Muscle of leg (tissue), 3 donors: ENCODE measurements at regions not wholly inside any gene's neighbourhood (a gene's known extent, or its start where the extent isn't known, plus 50 kb on each side); places are given as distances from the start of the nearest gene placed in this dataset.

Experiments used
- DNase-seq: peaks from one replicate; pipeline ENCODE4 v3.0.0; 2013
- H3K27ac ChIP-seq: one replicate; pipeline ENCODE4 v1.5.1; 2013; ENCODE audit warnings: mild to moderate bottlenecking, low read length, control low read depth
- H3K27me3 ChIP-seq: one replicate; pipeline ENCODE4 v1.6.1; 2013; ENCODE audit warnings: low read length; ENCODE audit not compliant: control insufficient read depth, insufficient read depth
- H3K36me3 ChIP-seq: one replicate; pipeline ENCODE4 v1.6.1; 2013; ENCODE audit warnings: low read length; ENCODE audit not compliant: control insufficient read depth, insufficient read depth
- H3K4me1 ChIP-seq: one replicate; pipeline ENCODE4 v1.6.1; 2013; ENCODE audit warnings: low read length; ENCODE audit not compliant: control insufficient read depth, insufficient read depth
- H3K4me3 ChIP-seq: one replicate; pipeline ENCODE4 v1.5.1; 2013; ENCODE audit warnings: low read length, control low read depth
- H3K9me3 ChIP-seq: replicated peaks from 2 replicates; pipeline ENCODE4 v1.6.1; 2013; ENCODE audit warnings: low read depth, low read length; ENCODE audit not compliant: control insufficient read depth
- WGBS: methylation state at CpG from one replicate; pipeline ENCODE4 v1.1.5; 2013; ENCODE audit warnings: missing lambda C conversion rate; ENCODE audit not compliant: insufficient coverage; 5-methylcytosine and 5-hydroxymethylcytosine counted together

- no peak overlapping the region for H3K4me3 ChIP-seq
- no peaks in the 10 kb centered on the region for H3K27me3 ChIP-seq
- no peak overlapping the region for H3K27ac ChIP-seq
- no peaks in the 10 kb centered on the region for H3K9me3 ChIP-seq
- peaks cover 3% of the 10 kb centered on the region for H3K4me1 ChIP-seq
- H3K36me3 ChIP-seq, result no peaks in the 10 kb centered on the region
- 75% methylated on average over 2 of the region's 4 CpGs for WGBS
- no peak for DNase-seq
These were observed 99.6 kb upstream of the THY1 start for GRCh38 chr11:119522609-119523008.

GRCh38 chr11:119521551-119521950 is 98.6 kb upstream of the THY1 start:
- Histone ChIP-seq H3K27me3 (no peaks in the 10 kb centered on the region), H3K9me3 (no peaks in the 10 kb centered on the region), H3K4me1 (peaks cover 3% of the 10 kb centered on the region), H3K36me3 (no peaks in the 10 kb centered on the region), H3K4me3 (no peak overlapping the region), H3K27ac (no peak overlapping the region)
- WGBS, result 77% methylated on average over 11 of the region's 11 CpGs
- DNase-seq, result no peak

- no peaks in the 10 kb centered on the region for H3K9me3 ChIP-seq
- DNase-seq, result no peak
- 67% methylated on average over 8 of the region's 9 CpGs for WGBS
- no peaks in the 10 kb centered on the region for H3K36me3 ChIP-seq
- no peaks in the 10 kb centered on the region for H3K27me3 ChIP-seq
- H3K27ac ChIP-seq, result no peak overlapping the region
- H3K4me1 ChIP-seq, result peaks cover 3% of the 10 kb centered on the region
- H3K4me3 ChIP-seq, result no peak overlapping the region
These were observed 98.0 kb upstream of the THY1 start for GRCh38 chr11:119520966-119521365.

- 40% methylated on average over 1 of the region's 1 CpG for WGBS
These were observed 97.4 kb upstream of the THY1 start for GRCh38 chr11:119520400-119520799.

GRCh38 chr11:119519796-119520195 is 96.8 kb upstream of the THY1 start:
- no peak overlapping the region for H3K4me3 ChIP-seq
- no peaks in the 10 kb centered on the region for H3K27me3 ChIP-seq
- WGBS, result 58% methylated on average over 5 of the region's 5 CpGs
- no peak for DNase-seq
- H3K4me1 ChIP-seq, result peaks cover 3% of the 10 kb centered on the region
- no peak overlapping the region for H3K27ac ChIP-seq
- H3K36me3 ChIP-seq, result no peaks in the 10 kb centered on the region
- no peaks in the 10 kb centered on the region for H3K9me3 ChIP-seq

More at GRCh38 chr11:119520400-119520799, 97.4 kb upstream of the THY1 start:
- no peaks in the 10 kb centered on the region for H3K36me3 ChIP-seq
- H3K27me3 ChIP-seq, result no peaks in the 10 kb centered on the region
- no peak overlapping the region for H3K27ac ChIP-seq
- H3K4me1 ChIP-seq, result peaks cover 3% of the 10 kb centered on the region
- no peak for DNase-seq
- H3K9me3 ChIP-seq, result no peaks in the 10 kb centered on the region
- no peak overlapping the region for H3K4me3 ChIP-seq

GRCh38 chr11:119518746-119519730 is 96.1 kb upstream of the THY1 start:
- peak; percentile 68 for DNase-seq

GRCh38 chr11:119515771-119516400 is 92.9 kb upstream of the THY1 start:
- Histone ChIP-seq H3K27me3 (peaks cover 19% of the 10 kb centered on the region), H3K36me3 (no peaks in the 10 kb centered on the region), H3K27ac (no peak overlapping the region), H3K4me3 (no peak overlapping the region), H3K9me3 (no peaks in the 10 kb centered on the region), H3K4me1 (peaks cover 28% of the 10 kb centered on the region)
- no peak for DNase-seq
- 67% methylated on average over 4 of the region's 12 CpGs for WGBS

More at GRCh38 chr11:119518746-119519730, 96.1 kb upstream of the THY1 start:
- H3K36me3 ChIP-seq, result no peaks in the 10 kb centered on the region
- 44% methylated on average over 5 of the region's 12 CpGs for WGBS
- H3K27ac ChIP-seq, result no peak overlapping the region
- no peaks in the 10 kb centered on the region for H3K9me3 ChIP-seq
- H3K4me3 ChIP-seq, result no peak overlapping the region
- peaks cover 5% of the 10 kb centered on the region for H3K4me1 ChIP-seq
- peaks cover 2% of the 10 kb centered on the region for H3K27me3 ChIP-seq

- 74% methylated on average over 3 of the region's 5 CpGs for WGBS
- no peaks in the 10 kb centered on the region for H3K9me3 ChIP-seq
- no peaks in the 10 kb centered on the region for H3K36me3 ChIP-seq
- peaks cover 43% of the 10 kb centered on the region for H3K4me1 ChIP-seq
- no peak overlapping the region for H3K27ac ChIP-seq
- H3K4me3 ChIP-seq, result no peak overlapping the region
- peaks cover 21% of the 10 kb centered on the region for H3K27me3 ChIP-seq
- peak; percentile 13 for DNase-seq
These were observed 90.8 kb upstream of the THY1 start for GRCh38 chr11:119513806-119514170.

- 34% methylated on average over 5 of the region's 12 CpGs for WGBS
- no peak for DNase-seq
These were observed 90.3 kb upstream of the THY1 start for GRCh38 chr11:119513131-119513805.

GRCh38 chr11:119512369-119512768 is 89.4 kb upstream of the THY1 start:
- Histone ChIP-seq H3K4me1 (peaks cover 43% of the 10 kb centered on the region), H3K9me3 (no peaks in the 10 kb centered on the region), H3K4me3 (no peak overlapping the region), H3K36me3 (no peaks in the 10 kb centered on the region), H3K27ac (no peak overlapping the region), H3K27me3 (peaks cover 21% of the 10 kb centered on the region)
- no peak for DNase-seq
- WGBS, result 22% methylated on average over 1 of the region's 3 CpGs

More at GRCh38 chr11:119513131-119513805, 90.3 kb upstream of the THY1 start:
- Histone ChIP-seq H3K36me3 (no peaks in the 10 kb centered on the region), H3K27me3 (peaks cover 21% of the 10 kb centered on the region), H3K27ac (no peak overlapping the region), H3K4me1 (peaks cover 43% of the 10 kb centered on the region), H3K4me3 (no peak overlapping the region), H3K9me3 (no peaks in the 10 kb centered on the region)
